Amygdala (tissue), 56 donors: ENCODE measurements at regions not wholly inside any gene's neighbourhood (a gene's known extent, or its start where the extent isn't known, plus 50 kb on each side); places are given as distances from the start of the nearest gene placed in this dataset.

ENCODE experiments used
- DNase-seq, 56 donors: peaks; one replicate each; lab custom pipeline; 2025; lab: John Stamatoyannopoulos, UW

DNA sequence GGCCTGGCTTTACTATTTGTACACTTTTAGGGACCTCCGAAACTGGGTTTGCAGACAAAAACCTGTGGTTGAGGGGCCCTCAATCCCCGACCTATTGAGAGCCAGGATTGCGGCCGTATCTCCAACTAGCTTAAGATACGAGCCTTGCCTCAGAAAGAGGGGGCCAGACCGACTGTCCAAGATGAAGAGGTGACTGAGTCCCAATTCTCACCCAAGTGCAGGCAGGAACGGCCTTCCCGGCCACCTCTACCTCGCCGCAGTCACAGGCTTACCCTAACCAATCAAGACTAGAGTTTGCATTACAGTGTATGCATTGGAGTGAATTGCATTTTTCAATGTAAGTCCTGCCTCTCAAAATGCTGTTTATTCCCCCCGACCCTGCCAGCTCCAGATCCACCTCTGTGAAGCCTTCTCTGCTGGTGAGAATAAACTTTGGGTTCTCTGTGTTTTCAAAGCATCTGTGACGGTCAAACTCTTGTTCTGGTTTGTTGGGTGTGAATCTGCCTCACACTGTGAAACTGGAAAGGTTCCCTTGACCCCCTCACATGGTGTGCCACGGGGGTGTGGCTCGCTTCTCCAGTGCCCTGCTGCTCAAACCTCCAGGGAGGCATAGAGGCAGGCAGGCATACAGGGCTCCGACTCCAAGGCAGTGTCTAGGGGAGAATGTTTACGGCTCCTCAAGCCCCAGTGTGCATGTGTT, 62.2 kb upstream of the WLS start:
- DNase-seq: no peak

DNA sequence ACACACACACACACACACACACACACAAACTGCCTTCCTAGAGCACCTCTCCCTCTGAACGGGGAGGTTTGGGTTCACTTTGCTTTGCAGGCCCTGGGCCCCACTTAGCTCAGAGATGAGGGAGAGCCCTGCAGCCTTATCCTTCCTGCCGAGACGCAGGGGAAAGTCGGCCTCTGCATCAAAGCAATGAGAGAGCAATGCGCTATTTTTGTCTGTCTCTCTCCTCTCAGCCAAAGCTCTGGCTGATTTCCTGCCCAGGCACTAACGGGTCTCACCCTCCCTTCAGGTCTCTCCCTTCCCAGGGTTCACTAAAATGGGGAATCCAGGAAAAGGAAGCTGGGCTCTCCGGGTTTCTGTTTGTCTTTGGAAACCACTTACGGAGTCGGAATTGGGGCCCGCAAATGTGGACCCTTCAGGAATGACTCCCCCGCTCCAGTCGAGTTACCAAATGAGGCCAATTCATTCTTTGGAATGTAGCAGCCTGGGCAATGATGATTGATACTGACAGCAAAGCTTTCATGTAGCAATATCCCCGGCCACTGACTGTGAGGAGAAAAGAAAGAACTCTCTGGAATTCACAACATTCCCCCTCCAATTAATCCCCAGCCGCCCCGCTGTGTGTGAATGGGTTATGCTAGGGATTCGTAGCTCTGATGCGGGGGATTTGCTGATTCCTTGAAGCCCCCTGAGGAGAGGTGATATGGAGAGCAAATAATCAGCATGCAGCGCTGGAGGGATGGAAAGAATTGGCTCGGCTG, 61.5 kb upstream of the WLS start:
- peak in 10 of 56 donors; percentile 4 to 48 (median 10) for DNase-seq

GRCh38 chr1:68293122-68293521, 60.8 kb upstream of the WLS start:
- peak in 8 of 56 donors; percentile 4 to 53 (median 8) for DNase-seq

DNA sequence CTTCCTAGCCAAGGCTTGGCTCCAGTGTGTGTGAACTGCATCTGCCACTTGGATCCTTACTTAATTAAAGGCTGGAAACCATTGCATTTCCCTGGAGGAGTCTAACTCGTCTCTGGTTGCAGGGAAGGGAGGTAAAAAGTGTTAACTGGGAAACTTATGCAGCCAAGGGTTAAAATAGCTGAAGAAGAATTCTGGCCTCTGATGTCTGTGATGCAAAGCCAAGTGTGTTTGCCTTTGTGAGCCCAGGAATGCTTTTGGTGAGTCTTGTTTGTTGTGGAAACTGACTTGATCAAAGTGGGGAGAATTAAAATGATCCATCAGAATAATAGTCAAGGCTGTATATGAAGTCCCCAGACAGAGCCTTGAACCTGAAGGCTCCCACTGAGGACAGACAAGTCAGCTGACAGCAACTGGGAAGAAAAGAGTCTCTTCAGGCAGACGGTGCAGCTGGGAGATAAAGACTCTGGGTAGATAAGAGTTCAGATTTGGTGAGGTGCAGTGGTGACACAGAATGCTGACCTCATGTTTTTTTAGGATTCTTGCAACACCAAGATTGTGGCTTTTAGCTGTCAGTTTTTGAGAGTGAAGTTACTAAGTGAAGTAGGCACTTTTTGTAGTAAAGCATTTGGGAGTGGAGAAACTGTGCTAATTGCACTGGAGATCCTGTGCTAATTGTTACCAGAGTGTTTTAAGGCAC, 59.5 kb upstream of the WLS start:
- no peak for DNase-seq

GRCh38 chr1:68287241-68287640, 54.9 kb upstream of the WLS start:
- DNase-seq: no peak

GRCh38 chr1:68285046-68285445, 52.7 kb upstream of the WLS start:
- no peak for DNase-seq

GRCh38 chr1:68281946-68282615, 49.8 kb upstream of the WLS start:
- no peak for DNase-seq
